Fibroblast of villous mesenchyme (primary cell): ENCODE measurements at regions not wholly inside any gene's neighbourhood (a gene's known extent, or its start where the extent isn't known, plus 50 kb on each side); places are given as distances from the start of the nearest gene placed in this dataset.

ENCODE experiments used
- DNase-seq: peaks from one replicate; pipeline ENCODE4 v3.0.0-alpha.2; 2010; ENCODE audit warnings: low read depth
- H3K4me3 ChIP-seq: 2 replicates; pipeline ENCODE4 v1.5.1; 2011; ENCODE audit warnings: low read depth, mild to moderate bottlenecking, low read length
- TF ChIP-seq, protein P1 (sequence below): IDR thresholded peaks from 2 replicates; pipeline ENCODE4 v1.5.1; 2012; ENCODE audit warnings: low read depth, mild to moderate bottlenecking, low read length; ENCODE audit not compliant: insufficient read depth

DNA sequence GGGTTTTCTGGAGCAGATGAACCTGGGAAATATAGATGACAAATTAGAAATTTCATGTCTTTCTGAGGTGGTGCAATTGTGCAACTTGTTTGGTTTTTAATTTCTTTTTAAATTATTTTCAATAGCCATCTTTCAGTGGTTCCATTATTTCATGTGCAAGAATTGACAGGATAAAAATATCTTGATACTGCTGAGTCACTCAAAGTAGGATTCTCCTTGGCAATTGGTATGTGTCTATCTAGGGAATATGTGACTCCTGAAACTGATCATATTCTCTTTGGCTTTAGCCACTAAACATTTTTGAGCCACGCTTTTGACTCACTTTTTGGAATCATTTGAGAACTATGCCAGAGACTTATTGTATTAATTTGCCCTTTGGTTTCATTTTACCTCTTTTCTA lies 331.5 kb downstream of the KCNA4 start:
- H3K4me3 ChIP-seq: no peak overlapping the region
- DNase-seq: no peak
- TF ChIP-seq, protein P1, sequence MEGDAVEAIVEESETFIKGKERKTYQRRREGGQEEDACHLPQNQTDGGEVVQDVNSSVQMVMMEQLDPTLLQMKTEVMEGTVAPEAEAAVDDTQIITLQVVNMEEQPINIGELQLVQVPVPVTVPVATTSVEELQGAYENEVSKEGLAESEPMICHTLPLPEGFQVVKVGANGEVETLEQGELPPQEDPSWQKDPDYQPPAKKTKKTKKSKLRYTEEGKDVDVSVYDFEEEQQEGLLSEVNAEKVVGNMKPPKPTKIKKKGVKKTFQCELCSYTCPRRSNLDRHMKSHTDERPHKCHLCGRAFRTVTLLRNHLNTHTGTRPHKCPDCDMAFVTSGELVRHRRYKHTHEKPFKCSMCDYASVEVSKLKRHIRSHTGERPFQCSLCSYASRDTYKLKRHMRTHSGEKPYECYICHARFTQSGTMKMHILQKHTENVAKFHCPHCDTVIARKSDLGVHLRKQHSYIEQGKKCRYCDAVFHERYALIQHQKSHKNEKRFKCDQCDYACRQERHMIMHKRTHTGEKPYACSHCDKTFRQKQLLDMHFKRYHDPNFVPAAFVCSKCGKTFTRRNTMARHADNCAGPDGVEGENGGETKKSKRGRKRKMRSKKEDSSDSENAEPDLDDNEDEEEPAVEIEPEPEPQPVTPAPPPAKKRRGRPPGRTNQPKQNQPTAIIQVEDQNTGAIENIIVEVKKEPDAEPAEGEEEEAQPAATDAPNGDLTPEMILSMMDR: no peak

DNA sequence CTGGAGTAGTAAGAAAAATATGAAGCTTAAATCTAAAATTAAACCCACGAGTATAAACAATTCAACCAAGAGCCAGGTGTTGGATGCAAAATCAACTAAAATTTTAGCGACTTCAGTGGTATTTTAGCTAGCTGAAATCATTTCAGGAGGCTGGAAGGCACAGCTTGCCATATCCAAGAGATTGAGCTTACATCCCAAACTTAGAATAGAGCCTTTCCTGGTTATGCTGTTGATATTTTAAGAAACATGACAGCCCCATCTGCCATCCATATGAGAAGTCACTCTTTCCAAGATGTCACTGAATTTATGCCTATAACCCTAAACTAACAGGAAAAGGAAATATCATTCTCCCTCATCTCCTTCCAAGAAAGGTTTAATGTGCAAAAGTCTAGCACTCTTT lies 334.0 kb downstream of the KCNA4 start:
- no peak overlapping the region for H3K4me3 ChIP-seq
- TF ChIP-seq, protein P1: no peak
- no peak for DNase-seq

DNA sequence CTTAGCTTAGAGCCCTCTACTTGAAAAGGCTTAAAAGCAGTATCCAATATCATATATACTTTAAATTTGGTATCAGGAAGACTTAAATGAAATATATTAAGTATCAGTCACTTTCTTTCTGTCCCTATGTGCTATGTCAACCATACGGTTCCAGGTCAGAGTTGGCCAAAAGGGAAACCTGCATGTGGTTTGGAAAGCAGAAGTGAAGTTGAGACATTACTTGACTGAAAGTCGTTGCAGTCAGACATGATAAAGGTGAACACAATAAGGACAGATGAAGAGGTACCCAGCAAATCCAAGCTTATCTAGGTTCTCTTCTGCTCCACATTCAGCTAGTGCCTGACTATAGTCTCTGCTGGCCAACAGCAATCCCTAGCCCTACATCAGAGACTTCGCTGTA lies 336.8 kb downstream of the KCNA4 start:
- no peak overlapping the region for H3K4me3 ChIP-seq
- TF ChIP-seq, protein P1: no peak
- DNase-seq: no peak

DNA sequence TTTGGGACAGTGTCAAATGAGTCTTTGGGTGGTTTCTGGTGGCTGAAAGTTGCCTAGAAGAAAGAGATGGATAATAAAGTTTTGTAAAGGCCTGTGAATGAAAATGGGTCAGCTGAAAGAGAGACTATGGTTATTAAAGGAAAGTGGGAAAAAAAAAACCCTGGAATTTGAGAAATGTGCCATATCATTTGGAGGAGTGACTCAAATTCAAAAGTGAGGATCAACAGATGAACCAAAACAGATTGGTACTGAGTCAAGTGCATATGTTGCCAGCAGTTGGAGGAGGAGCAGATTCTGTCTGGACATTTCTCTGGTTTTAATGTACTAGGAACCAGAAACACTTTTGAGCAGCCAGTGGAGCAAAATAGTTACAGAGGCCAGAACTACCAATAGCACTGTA lies 339.8 kb downstream of the KCNA4 start:
- no peak overlapping the region for H3K4me3 ChIP-seq
- DNase-seq: no peak
- TF ChIP-seq, protein P1: no peak

DNA sequence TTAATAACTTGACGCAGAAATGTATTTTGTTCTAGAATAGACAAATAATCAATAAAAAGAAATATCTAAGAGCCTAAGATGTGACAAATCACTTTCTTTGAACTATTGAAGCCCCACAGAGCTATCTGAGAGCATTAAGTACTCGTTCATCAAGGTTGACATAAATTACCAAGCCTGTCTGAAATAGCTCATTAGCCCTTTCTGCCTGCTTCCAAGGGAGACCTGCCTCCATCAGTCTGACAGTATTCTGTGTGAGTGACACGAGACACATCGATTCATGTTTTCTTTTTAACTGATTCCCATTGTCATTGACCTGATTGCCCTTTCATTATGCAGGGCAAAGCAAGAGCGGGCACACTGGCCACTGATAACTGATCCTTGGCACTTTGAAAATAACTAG lies 347.5 kb downstream of the KCNA4 start:
- no peak overlapping the region for H3K4me3 ChIP-seq
- no peak for DNase-seq
- TF ChIP-seq, protein P1: no peak

DNA sequence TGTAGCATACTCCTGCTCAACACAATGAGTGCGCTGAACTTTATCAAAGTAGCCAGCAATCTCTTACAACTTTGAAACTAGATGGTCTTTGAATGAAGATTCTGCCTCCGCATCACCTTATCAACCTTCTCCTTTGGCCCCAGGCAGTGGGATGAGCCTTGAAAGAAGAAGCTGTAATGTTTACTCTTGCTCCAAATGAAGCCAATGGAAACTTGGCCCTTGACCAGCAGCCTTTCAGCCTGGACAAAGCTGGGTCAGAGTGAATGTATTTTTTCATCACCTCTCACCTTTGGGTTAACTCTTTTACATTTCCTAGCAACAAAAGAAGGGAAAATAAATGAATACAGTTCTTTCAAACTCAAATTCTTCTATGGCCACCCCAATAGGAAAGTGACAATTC lies 359.1 kb downstream of the KCNA4 start:
- DNase-seq: no peak
- H3K4me3 ChIP-seq: no peak overlapping the region
- TF ChIP-seq, protein P1: no peak

DNA sequence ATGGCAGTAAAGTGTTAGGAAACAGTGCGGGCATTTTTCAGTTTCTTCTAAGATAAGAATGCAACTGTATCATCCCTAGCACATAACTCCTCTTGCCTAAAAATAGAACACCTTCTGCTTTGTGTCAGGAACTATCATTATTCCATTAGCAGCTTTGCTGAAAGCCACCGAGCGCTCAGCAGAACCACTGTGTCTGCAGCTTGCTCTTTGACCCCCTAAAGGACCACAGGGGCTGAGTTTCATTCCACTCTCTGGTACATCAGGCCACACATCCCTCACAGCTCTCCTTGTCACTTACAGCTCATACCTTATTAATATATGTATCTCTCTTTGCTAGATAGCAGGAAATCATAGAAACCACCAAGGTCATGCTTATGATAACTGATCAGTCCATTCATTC lies 360.2 kb downstream of the KCNA4 start:
- DNase-seq: no peak
- TF ChIP-seq, protein P1: no peak
- no peak overlapping the region for H3K4me3 ChIP-seq
